GM23248 (cell line): ENCODE measurements at regions not wholly inside any gene's neighbourhood (a gene's known extent, or its start where the extent isn't known, plus 50 kb on each side); places are given as distances from the start of the nearest gene placed in this dataset.

ENCODE experiments used
- DNase-seq: peaks from one replicate; pipeline ENCODE4 v3.0.0-alpha.2; 2015
- H2AFZ ChIP-seq: fragments of 200-600 bp; sonication (generic); 2 replicates; pipeline ENCODE4 v1.6.1; 2016; ENCODE audit warnings: antibody characterized with exemption
- H3F3A ChIP-seq: fragments of 200-600 bp; sonication (generic); 2 replicates; pipeline ENCODE4 v1.6.1; 2016; ENCODE audit warnings: mild to moderate bottlenecking, antibody characterized with exemption, mixed run types; ENCODE audit not compliant: insufficient read depth
- H3K27ac ChIP-seq: fragments of 200-600 bp; sonication (generic); 2 replicates; pipeline ENCODE4 v1.5.1; 2016; ENCODE audit warnings: mild to moderate bottlenecking
- H3K27me3 ChIP-seq: fragments of 200-600 bp; sonication (generic); replicated peaks from 2 replicates; pipeline ENCODE4 v1.6.1; 2016; ENCODE audit warnings: mild to moderate bottlenecking; ENCODE audit not compliant: insufficient read depth
- H3K36me3 ChIP-seq: fragments of 200-600 bp; sonication (generic); 2 replicates; pipeline ENCODE4 v1.6.1; 2016; ENCODE audit warnings: low read depth, mild to moderate bottlenecking
- H3K4me1 ChIP-seq: fragments of 200-600 bp; sonication (generic); 2 replicates; pipeline ENCODE4 v1.6.1; 2016; ENCODE audit warnings: mild to moderate bottlenecking; ENCODE audit not compliant: insufficient read depth
- H3K4me2 ChIP-seq: fragments of 200-600 bp; sonication (generic); one replicate; pipeline ENCODE4 v1.6.1; 2016; ENCODE audit warnings: mild to moderate bottlenecking; ENCODE audit not compliant: unreplicated experiment
- H3K4me3 ChIP-seq: fragments of 200-600 bp; sonication (generic); 2 replicates; pipeline ENCODE4 v1.5.1; 2016; ENCODE audit warnings: mild to moderate bottlenecking
- H3K79me2 ChIP-seq: fragments of 200-600 bp; sonication (generic); 2 replicates; pipeline ENCODE4 v1.6.1; 2016; ENCODE audit warnings: mild to moderate bottlenecking; ENCODE audit not compliant: insufficient read depth
- H3K9ac ChIP-seq: fragments of 200-600 bp; sonication (generic); 2 replicates; pipeline ENCODE4 v1.6.1; 2016; ENCODE audit warnings: mild to moderate bottlenecking
- H3K9me2 ChIP-seq: fragments of 200-600 bp; sonication (generic); 2 replicates; pipeline ENCODE4 v1.6.1; 2016; ENCODE audit warnings: mixed run types, mild to moderate bottlenecking, moderate library complexity; ENCODE audit not compliant: insufficient read depth
- H3K9me3 ChIP-seq: fragments of 200-600 bp; sonication (generic); one replicate; pipeline ENCODE4 v1.6.1; 2017; ENCODE audit warnings: low read depth
- H4K20me1 ChIP-seq: fragments of 200-600 bp; sonication (generic); 2 replicates; pipeline ENCODE4 v1.6.0; 2016; ENCODE audit not compliant: insufficient read depth
- EZH2 ChIP-seq: fragments of 200-600 bp; sonication (generic); IDR thresholded peaks from 2 replicates; pipeline ENCODE4 v1.6.1; 2018; ENCODE audit warnings: antibody characterized with exemption, mild to moderate bottlenecking; ENCODE audit not compliant: insufficient read depth, poor library complexity, severe bottlenecking
- EZH2phosphoT487 ChIP-seq: fragments of 200-600 bp; sonication (generic); IDR thresholded peaks from 2 replicates; pipeline ENCODE4 v1.6.1; 2018; ENCODE audit warnings: antibody characterized with exemption, moderate library complexity, mild to moderate bottlenecking, low read depth; ENCODE audit not compliant: insufficient read depth
- WGBS, 2 experiments: methylation state at CpG; one replicate each; pipeline ENCODE4 v1.1.6; 2015 to 2017; ENCODE audit warnings: low lambda C conversion rate in 2 of 2, low coverage in 1 of 2; ENCODE audit errors: missing lambda C conversion rate in 2 of 2; 5-methylcytosine and 5-hydroxymethylcytosine counted together
- in situ Hi-C: fragments of 300-500 bp; cut with MboI; formaldehyde crosslinking; loops from 2 replicates; pipeline ENCODE4 v1.15.0; 2020

GRCh38 chr9:135230386-135230765, 142.9 kb downstream of the OLFM1 start:
- Histone ChIP-seq H3K36me3 (no peaks in the 10 kb centered on the region), H3K4me3 (no peak overlapping the region), H2AFZ (no peak overlapping the region), H3K9me3 (no peaks in the 10 kb centered on the region), H3K27ac (no peak overlapping the region), H3K9me2 (no peaks in the 10 kb centered on the region), H3K4me2 (no peak overlapping the region), H4K20me1 (no peaks in the 10 kb centered on the region), H3K4me1 (no peaks in the 10 kb centered on the region), H3K79me2 (no peaks in the 10 kb centered on the region), H3K9ac (no peak overlapping the region), H3K27me3 (peaks cover 19% of the 10 kb centered on the region; the same call in 1 of the 2 replicates), H3F3A (peaks cover 9% of the 10 kb centered on the region; the same call in 1 of the 2 replicates)
- WGBS, 2 experiments = 56% methylated on average over 5 to 7 of the region's 7 CpGs
- DNase-seq = no peak
- TF ChIP-seq EZH2 = no peak
- TF ChIP-seq EZH2phosphoT487 = no peak
- in situ Hi-C loops = no loop called here

GRCh38 chr9:135230817-135231520, 143.5 kb downstream of the OLFM1 start:
- Histone ChIP-seq H3K36me3 (no peaks in the 10 kb centered on the region), H3K27me3 (peaks cover 19% of the 10 kb centered on the region; the same call in 1 of the 2 replicates), H2AFZ (no peak overlapping the region), H3K79me2 (no peaks in the 10 kb centered on the region), H3K9me2 (no peaks in the 10 kb centered on the region), H3K27ac (no peak overlapping the region), H3K4me2 (no peak overlapping the region), H3K4me1 (no peaks in the 10 kb centered on the region), H3K9ac (no peak overlapping the region), H3K9me3 (no peaks in the 10 kb centered on the region), H3F3A (peaks cover 5% of the 10 kb centered on the region; the same call in 1 of the 2 replicates), H3K4me3 (no peak overlapping the region), H4K20me1 (no peaks in the 10 kb centered on the region)
- in situ Hi-C loops = no loop called here
- WGBS, 2 experiments = 34 to 35% methylated on average over 10 of the region's 10 CpGs
- no peak for DNase-seq
- TF ChIP-seq EZH2phosphoT487 = no peak
- TF ChIP-seq EZH2 = no peak

DNA sequence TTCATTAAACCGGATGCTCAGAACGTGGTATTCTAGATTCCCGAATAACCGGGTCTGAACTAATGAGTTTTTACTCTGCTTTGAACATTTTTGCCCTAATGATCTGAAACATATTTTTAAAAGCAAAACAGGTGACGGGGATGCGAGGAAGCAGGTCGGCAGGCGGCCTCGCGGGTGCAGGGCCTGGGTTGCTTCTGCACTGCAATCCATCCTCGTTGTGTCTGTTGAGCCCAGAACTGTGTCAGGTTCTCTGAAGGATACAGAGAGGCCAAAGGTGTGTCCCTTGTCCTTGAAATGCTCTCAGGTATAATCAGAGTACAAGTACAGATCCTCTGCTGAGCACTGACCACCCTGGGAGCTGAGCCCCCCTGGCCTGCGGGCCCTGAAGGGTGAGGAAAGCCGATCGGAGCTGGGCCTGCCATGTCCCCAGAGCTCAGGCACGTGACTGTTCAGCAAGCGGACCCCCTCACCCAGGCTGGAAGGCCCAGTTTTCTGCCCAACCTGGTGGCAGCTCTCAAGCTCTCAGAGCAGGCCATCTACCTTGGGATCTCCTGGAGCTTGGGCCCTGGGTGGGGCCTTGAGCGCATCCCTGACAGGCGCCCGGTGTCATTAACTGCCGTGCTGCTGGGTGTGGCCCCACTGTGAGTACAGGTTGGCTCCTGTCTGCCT, 151.8 kb downstream of the OLFM1 start:
- Histone ChIP-seq H3K79me2 (no peaks in the 10 kb centered on the region), H3K4me3 (no peak overlapping the region), H2AFZ (no peak overlapping the region), H3K4me1 (no peaks in the 10 kb centered on the region), H3K9me2 (no peaks in the 10 kb centered on the region), H3K9ac (no peak overlapping the region), H3K27me3 (peaks cover 6% of the 10 kb centered on the region), H3K36me3 (no peaks in the 10 kb centered on the region), H3K9me3 (no peaks in the 10 kb centered on the region), H3K27ac (no peak overlapping the region), H3K4me2 (no peak overlapping the region), H3F3A (no peaks in the 10 kb centered on the region), H4K20me1 (no peaks in the 10 kb centered on the region)
- DNase-seq = no peak
- WGBS, 2 experiments = 69 to 77% methylated on average over 19 to 20 of the region's 20 CpGs
- in situ Hi-C loops = no loop called here
- TF ChIP-seq EZH2 (no peak), EZH2phosphoT487 (no peak)

DNA sequence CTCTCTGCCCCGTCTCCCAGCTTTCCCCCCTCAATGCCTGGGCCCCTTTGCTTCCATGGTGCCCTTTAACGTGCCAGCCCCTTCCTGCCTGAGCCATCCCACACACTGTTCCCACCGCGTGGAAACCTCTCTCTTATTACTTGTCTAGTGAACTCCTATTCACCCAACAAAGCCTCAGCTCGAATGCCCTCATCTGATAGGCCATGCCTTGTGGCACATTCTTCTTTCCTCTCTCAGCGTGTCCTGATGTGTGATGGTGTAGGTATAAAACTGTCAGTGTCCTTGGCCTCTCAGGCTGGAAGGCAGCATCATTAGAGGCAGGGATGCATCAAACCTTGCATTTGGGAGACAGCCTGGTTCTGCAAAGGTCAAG, 152.3 kb downstream of the OLFM1 start:
- H3K27me3 ChIP-seq = peaks cover 6% of the 10 kb centered on the region
- H2AFZ ChIP-seq = no peak overlapping the region
- H3K79me2 ChIP-seq = no peaks in the 10 kb centered on the region
- no peaks in the 10 kb centered on the region for H3K9me3 ChIP-seq
- H3K4me3 ChIP-seq = no peak overlapping the region
- WGBS, 2 experiments = 47 to 55% methylated on average over 6 of the region's 6 CpGs
- H4K20me1 ChIP-seq = no peaks in the 10 kb centered on the region
- no peaks in the 10 kb centered on the region for H3K36me3 ChIP-seq
- no peaks in the 10 kb centered on the region for H3F3A ChIP-seq
- no peak for DNase-seq
- no peak overlapping the region for H3K9ac ChIP-seq
- H3K9me2 ChIP-seq = no peaks in the 10 kb centered on the region
- no peaks in the 10 kb centered on the region for H3K4me1 ChIP-seq
- in situ Hi-C loops = no loop called here
- H3K4me2 ChIP-seq = no peak overlapping the region
- TF ChIP-seq EZH2phosphoT487 (no peak), EZH2 (no peak)
- no peak overlapping the region for H3K27ac ChIP-seq
